HCT116 (cell line): ENCODE measurements at regions not wholly inside any gene's neighbourhood (a gene's known extent, or its start where the extent isn't known, plus 50 kb on each side); places are given as distances from the start of the nearest gene placed in this dataset.

Experiments
- YY1 ChIP-seq: IDR thresholded peaks from 2 replicates; pipeline ENCODE4 v1.6.1; 2011; ENCODE audit warnings: low read length, low read depth, moderate library complexity, mild to moderate bottlenecking; ENCODE audit not compliant: insufficient replicate concordance; ENCODE audit errors: extremely low read depth
- ZNF274 ChIP-seq: fragments of 200-500 bp; sonication (Bioruptor generic); IDR thresholded peaks from 2 replicates; pipeline ENCODE4 v1.6.1; 2014; ENCODE audit warnings: mild to moderate bottlenecking, low read depth, low read length, inconsistent platforms
- TF ChIP-seq, protein P1 (sequence below), 3 experiments: fragments of 200-600 bp in 1 of 3; sonication (generic) in 1 of 3; IDR thresholded peaks in 2 of 3; conservative IDR thresholded peaks in 1 of 3; 2 replicates each; pipeline ENCODE4 v1.5.1; 2012 to 2017; ENCODE audit warnings: low read depth in 2 of 3, low read length in 2 of 3, antibody characterized with exemption in 1 of 3, borderline replicate concordance in 1 of 3, control low read depth in 1 of 3, mild to moderate bottlenecking in 1 of 3, mixed read lengths in 1 of 3, mixed run types in 1 of 3, moderate library complexity in 1 of 3; ENCODE audit not compliant: insufficient read depth in 1 of 3

DNA sequence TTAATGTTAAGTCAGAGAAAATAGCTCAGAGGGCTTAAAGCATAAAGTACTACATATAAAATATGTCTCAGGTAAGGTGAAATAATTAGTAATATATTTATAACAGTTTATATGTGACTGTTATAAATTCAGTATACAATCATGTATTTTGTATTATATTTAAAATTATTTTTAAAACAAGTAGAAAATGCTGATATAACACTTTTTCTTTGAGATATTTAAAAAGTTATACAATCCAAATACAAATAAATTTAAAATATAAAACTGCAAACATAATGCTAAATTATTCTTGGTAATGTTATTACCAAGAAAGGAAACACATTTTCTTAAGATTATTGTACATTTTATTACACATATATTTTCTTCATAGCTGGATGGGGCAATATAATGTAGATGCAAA, 539.9 kb upstream of the CDH9 start:
- TF ChIP-seq, protein P1, sequence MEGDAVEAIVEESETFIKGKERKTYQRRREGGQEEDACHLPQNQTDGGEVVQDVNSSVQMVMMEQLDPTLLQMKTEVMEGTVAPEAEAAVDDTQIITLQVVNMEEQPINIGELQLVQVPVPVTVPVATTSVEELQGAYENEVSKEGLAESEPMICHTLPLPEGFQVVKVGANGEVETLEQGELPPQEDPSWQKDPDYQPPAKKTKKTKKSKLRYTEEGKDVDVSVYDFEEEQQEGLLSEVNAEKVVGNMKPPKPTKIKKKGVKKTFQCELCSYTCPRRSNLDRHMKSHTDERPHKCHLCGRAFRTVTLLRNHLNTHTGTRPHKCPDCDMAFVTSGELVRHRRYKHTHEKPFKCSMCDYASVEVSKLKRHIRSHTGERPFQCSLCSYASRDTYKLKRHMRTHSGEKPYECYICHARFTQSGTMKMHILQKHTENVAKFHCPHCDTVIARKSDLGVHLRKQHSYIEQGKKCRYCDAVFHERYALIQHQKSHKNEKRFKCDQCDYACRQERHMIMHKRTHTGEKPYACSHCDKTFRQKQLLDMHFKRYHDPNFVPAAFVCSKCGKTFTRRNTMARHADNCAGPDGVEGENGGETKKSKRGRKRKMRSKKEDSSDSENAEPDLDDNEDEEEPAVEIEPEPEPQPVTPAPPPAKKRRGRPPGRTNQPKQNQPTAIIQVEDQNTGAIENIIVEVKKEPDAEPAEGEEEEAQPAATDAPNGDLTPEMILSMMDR (IDR thresholded peaks at IDR 0.05 in 2 of 3, conservative IDR thresholded peaks at IDR 0.05 in 1 of 3; ENCODE audit: borderline replicate concordance in 1 of 3, insufficient read depth in 1 of 3, low read depth in 2 of 3, low read length in 2 of 3) = no peak
- TF ChIP-seq ZNF274 = no peak
- TF ChIP-seq YY1 = no peak
